Skin epidermis (tissue), 12 donors: ENCODE measurements at regions not wholly inside any gene's neighbourhood (a gene's known extent, or its start where the extent isn't known, plus 50 kb on each side); places are given as distances from the start of the nearest gene placed in this dataset.

Experiments
- H3K27ac ChIP-seq, 21 experiments: fragments of 200-600 bp; sonication (generic) in 11 of 21; one replicate each; pipeline ENCODE4 v1.5.0; 2020; ENCODE audit warnings: mild to moderate bottlenecking in 3 of 21, inconsistent platforms in 2 of 21, moderate library complexity in 2 of 21
- H3K4me3 ChIP-seq, 7 experiments: fragments of 200-600 bp; sonication (generic) in 2 of 7; one replicate each; pipeline ENCODE4 v1.5.0; 2020; ENCODE audit warnings: inconsistent platforms in 2 of 7, mild to moderate bottlenecking in 2 of 7, moderate library complexity in 1 of 7

DNA sequence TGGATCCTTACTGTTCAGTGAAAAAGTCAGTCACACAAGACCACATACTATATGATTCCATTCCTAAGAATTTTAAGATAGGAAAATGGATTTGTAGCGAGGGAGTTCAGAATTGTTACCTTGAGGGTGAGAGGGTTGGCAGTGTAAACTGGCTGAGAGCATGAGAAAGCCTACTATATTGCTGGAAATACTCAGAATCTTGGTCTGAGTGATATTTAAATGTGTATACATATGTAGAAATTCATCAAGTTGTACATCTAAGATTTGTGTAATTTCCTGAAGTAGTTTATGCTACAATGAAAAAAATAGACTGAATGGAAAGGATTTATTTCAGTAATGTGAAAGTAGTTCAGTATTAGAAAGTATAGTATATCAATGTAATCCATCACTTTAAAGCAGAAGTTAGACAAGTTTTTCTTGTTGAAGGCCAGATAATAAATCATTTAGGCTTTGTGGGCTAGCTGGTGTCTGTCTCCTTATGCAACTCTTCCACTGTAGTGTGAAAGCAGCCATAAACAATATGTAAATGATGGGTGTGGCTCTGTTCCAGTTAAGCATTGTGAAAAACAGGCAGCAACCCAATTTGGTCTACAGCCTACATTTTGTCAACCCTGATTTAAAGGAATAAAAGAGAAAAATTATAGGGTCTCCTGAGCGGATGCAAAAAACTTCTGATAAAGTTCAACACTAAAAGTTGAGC is 127.2 kb upstream of the THY1 start:
- H3K27ac ChIP-seq: peak overlapping the region in 4 of 21 experiments; percentile 1 to 68 (median 50)
- no peak overlapping the region for H3K4me3 ChIP-seq

DNA sequence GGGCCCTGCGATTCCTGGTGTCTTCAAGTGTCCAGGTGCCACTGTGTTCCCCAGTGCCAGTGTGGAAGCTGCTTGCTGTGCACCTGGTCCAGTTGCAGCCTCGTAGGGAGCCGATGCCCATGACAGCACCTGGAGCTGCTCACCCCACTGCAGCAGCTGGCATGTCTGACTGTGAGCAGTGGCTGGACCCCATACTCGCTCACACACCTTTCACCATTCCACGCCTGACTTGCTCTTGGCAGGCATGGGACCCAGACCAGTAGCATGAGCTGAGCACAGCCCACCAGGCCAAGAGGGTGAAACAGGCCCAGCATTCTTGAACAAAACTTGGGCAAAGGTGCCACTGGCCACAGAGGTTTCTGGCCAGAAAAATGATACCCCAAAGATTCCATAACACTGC is 124.5 kb upstream of the THY1 start:
- Histone ChIP-seq H3K4me3 (no peak overlapping the region), H3K27ac (no peak overlapping the region)

DNA sequence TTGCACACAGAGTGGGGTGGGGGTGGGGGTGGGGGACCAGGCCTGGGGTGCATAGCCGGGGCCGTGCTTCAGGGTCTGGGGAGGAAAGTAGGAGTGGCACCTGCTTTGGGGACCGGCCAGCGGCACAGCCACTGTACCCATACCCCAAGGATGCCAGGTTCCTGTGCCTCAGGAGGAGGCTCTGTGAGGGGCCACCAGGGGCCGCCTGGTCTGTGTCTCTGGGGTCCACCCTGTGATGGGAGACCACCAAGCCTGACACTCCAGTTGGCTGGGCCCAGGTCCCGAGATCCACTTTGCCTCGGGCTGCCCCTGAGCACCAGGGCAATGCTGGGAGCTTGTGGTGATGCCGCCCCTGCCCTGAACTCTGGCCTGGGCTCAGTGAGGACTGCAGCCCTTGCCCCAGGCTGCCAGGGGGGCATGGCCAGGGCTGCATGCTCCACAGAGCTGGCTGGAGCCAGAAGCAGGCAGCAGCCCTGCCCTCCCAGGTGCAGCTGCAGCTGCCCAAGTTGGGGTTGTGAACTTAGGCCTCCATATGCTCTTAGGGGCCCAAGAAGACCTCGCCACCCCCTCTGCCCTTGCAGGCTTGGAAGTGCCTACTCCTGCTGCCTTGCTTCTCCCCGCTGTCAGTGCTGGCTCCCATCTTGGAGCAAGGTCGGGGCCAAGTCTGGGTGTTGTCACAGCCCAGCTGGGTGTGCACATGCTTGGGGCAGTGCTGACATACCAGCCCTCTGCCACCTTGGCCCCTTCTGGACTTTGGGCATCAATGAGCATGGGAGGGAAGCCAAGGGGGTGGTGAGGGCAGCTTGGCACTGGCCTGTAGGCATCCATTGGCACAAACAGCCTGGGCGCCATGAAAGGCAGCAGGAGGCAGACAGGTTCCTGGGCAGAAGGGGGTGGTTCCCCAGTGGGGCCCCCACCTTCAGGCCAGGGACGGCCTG is 123.3 kb upstream of the THY1 start:
- Histone ChIP-seq H3K4me3 (no peak overlapping the region), H3K27ac (no peak overlapping the region)

DNA sequence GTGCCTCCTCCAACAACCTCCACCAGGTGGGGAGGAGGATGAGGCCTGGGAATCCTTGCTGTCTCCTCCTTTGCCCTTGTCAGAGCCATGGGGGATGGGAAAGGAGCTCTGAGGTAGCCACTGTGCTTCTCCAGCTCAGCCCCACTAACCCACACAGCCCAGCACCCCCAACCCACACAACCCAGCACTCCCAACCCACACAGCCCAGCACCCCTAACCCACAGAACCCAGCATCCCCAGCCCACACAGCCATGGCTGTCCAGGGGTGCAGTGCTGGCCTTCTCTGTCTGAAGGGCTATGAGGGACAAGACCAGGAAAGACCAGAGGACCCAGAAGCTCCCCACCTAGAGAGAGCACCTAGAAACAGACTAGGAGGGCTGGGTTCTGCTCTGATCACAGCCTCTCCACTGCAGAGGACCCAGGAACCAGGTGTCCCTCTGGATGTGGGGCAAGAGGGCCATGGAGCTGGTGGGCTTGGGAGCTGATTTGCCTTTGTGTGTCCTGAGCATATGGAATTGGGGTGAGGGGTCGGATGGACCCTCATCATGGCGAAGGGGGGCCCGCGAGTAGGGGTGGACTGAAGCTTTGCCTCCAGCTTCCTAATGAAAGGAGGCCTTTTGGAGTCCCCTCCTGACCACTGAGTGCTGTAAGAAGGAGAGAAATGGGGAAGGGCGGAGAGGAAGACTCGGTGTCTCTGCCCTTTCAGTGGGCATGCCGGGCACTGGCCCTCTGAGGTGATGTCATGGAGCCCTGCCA is 117.6 kb upstream of the THY1 start:
- H3K27ac ChIP-seq: no peak overlapping the region
- H3K4me3 ChIP-seq: no peak overlapping the region

DNA sequence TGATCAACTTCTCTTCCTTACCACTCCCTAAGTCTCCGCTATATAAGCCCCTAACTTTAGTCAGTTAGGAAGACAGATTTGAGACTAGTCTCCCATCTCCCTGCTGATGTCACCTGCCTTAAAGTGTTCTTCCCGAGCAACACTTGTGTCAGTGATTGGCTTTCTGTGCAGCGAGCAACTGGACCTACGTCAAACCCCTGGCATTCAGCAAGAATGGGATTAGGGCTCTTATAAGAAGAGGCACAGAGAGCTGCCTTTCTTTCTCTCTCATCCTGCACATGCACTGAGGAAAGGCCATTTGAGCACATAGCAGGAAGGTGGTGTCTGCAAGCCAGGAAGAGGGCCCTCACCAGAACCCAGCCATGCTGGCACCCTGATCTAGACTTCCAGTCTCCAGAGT is 116.6 kb upstream of the THY1 start:
- H3K27ac ChIP-seq: no peak overlapping the region
- no peak overlapping the region for H3K4me3 ChIP-seq

DNA sequence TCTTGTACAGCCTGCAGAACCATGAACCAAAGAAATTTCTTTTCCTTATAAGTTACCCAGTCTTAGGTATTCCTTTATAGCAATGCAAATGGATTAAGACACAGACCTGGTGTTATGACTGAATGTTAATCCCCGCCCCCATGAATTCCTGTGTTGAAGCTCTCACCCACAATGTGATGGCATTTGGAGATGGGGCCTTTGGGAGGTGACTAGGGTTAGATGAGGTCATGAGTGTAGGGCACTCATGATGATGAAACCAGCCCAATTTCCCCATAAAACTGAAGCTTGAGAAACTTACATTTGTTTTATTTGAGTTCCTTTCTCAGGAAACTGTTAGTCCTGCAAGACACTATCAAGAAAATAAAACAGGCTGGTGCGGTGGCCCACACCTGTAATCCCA is 115.8 kb upstream of the THY1 start:
- Histone ChIP-seq H3K27ac (no peak overlapping the region), H3K4me3 (no peak overlapping the region)

DNA sequence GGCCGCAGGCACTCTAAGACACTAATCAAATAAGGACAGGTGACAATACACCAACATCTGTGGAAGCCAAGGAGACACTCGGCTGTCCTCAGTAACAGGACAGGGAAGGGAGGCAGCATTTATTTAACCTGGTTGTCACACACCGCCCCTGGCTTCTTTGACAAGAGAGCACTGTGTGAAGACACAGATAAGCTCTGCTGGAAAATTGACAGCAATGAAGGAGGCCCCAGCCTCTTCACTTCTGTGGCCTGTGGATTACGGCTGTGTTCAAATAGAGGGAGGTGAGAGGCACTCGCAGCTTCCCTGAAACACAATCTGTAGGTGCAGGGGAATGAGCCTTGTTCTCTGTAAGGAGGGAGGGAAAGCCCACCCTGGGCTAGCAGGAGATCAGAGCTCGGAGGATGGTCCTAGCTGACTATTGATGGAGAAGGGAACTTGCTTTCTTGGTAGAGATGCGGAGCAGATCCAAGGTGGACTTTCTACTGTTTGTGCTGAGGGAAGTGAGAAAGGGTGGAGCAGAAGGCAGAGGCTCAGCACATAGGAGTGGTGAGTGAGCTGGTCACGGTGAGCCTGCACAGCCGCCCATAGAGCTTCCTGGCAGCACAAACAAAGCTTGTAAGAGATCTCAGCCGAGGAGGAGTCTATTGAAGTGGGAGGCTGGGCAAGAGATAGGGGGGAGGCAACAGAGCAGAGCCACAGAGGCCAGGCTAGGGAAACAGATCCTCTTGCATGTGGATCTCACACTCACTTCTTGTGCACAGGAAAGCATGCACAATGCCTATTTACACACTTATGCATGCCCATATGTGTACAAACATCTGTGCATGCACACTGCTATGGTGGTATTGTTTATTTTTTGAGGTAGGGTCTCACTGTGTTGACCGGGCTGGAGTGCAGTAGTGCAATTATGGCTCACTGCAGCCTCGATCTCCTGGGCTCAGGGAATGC is 114.6 kb upstream of the THY1 start:
- Histone ChIP-seq H3K27ac (no peak overlapping the region), H3K4me3 (no peak overlapping the region)

DNA sequence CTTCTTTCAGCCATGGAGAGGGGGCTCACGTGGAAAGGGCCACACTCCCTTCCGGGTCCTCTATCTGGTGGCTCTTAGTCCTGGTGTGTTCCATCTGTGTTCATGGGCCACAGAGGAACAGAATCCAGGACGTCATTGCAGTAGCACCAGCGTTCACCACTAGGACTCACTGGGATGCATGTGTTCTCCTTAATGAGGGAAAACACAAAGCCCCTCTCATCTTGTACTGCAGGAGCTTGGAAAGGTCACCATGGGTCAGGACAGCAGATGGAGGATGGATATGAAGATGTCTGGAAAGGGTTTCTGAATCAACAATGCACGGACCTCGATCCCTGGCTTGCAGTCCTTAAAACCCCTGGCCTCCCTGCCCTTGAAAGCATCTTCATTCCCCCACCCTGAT is 113.8 kb upstream of the THY1 start:
- no peak overlapping the region for H3K4me3 ChIP-seq
- no peak overlapping the region for H3K27ac ChIP-seq

DNA sequence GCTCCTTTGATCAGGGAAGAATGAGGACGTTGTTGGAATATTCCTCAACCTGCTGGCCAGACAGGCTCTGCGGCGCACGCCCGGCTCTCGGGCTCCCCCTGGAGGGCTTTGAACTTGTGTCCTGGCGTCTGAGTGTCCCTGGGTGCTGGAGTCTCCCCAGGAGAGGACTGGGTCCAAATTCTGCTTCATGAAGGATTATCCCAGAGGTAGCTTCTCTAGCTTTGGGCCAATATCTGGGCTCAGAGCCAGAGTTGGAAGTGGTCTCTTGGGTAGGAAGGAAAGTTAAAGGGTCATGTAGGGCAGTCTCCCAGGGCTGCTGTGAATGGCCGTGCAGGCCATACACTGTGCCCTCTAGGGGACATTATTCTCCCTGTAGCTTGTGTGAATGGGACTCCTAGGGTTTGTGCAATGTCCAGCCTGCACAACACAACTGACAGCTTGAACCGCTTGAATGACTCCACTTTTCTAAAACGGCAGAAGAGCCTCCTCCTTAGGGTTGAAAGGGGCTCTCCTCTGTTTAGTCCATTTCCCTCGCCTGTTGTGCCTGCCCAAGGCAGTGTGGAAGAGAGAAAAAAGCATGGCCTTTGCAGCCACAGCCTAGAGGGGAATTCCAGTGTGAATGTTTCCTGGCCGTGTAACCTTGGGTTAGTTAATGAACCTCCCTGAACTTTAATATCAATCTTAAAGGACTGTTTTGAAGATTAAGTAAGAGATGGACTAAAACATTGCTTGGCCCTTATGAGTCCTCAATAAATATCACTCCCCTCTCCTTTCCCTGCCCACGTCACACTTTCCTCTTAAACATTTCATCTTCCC is 111.2 kb upstream of the THY1 start:
- Histone ChIP-seq H3K4me3 (no peak overlapping the region), H3K27ac (peak overlapping the region in 2 of 21 experiments; percentile 3 to 16)

DNA sequence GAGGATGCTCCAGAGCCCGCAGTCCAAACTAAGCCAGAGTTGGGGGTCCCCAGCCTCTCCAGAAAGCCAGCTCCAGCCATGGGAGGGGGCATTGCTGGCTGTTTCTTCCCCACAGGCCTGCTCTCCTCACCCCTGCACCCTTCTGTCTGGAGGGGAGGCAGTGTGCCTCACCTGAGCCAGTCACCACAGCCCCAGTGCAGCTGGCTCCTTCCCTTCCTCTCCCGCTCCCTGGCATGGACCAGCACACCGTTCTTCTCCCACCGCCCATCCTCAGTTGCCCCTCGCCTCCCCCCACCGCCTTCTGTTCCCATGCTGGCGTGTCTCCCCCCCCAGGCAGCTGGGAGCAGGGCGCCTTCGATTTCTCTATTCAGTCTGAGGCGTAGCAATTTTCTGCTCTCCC is 110.5 kb upstream of the THY1 start:
- Histone ChIP-seq H3K4me3 (no peak overlapping the region), H3K27ac (peak overlapping the region in 1 of 21 experiments; percentile 16)

DNA sequence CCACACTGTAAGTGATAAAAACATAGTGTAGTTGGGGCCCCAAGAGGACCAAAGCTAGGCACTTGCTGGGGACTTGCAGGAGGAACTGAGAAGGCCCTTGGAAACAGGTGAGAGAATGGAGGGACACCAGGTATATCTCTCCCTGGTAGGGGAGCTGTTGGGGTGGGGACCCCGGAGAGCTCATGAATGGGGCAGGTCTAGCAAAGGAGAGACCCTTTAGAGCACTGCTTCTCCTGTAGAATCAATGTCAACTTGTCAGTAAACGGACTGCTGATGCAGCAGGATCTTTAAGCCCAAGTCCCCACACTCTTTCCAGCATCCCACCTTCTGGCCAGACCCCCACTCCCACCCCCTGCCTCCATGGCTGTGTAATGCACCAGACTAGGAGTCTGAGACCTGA is 109.6 kb upstream of the THY1 start:
- no peak overlapping the region for H3K27ac ChIP-seq
- H3K4me3 ChIP-seq: no peak overlapping the region

DNA sequence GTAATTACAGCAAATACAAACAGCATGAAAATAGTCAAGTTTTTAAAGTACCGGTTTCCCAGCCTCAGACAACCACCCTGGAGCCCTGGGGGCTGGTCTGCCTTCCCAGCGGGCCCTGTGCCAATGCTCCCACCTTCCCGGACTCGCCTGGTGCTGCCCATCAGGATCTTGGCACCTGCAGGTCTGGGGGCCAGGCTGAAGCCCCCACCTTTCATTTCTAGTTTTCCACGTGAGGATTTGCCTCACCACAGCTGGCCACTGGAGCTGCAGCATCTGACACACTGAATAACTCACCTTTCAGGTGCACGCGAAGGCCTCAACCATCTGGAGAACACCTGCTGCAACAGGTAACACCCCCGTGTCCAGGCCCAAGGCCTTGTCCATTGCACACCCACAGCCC is 108.7 kb upstream of the THY1 start:
- Histone ChIP-seq H3K27ac (no peak overlapping the region), H3K4me3 (no peak overlapping the region)

DNA sequence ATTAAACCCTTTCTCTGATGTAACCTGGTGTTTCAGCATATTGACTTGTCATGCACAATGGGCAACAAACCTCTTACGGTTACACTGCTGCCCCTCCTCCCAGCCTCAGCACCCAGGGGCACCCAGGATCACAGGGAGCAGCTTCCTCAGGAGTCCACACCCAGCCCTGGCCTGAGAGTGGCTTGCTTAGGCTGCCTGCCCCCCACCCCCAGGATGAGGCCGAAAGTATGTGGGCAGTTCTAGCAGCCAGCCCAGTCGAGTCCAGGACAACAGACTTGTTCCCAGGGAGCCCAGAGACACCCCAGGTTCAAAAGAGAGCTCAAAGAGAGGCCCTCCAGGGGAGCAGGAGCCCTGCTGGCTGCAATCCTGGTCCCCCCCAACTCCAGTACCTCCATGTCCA is 108.1 kb upstream of the THY1 start:
- Histone ChIP-seq H3K4me3 (no peak overlapping the region), H3K27ac (no peak overlapping the region)

DNA sequence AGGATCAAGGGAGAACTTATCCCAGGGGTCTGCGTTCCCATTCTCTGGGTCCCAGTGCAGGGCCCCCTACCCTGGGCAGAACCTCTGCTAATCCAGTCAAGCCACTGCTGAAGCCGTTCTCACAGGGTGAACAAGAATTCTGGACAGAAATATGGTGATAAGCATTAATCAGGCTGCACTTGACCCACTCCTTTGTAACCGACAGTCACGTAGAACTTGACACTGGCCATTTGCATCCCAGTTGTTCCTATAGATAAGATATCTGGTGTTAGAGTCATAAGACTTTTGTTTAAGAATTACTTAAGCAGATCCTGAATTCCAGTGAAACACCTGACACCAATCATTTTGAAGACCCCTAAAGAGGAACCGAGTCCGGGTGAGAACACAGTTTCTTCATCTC is 107.5 kb upstream of the THY1 start:
- no peak overlapping the region for H3K4me3 ChIP-seq
- H3K27ac ChIP-seq: no peak overlapping the region

DNA sequence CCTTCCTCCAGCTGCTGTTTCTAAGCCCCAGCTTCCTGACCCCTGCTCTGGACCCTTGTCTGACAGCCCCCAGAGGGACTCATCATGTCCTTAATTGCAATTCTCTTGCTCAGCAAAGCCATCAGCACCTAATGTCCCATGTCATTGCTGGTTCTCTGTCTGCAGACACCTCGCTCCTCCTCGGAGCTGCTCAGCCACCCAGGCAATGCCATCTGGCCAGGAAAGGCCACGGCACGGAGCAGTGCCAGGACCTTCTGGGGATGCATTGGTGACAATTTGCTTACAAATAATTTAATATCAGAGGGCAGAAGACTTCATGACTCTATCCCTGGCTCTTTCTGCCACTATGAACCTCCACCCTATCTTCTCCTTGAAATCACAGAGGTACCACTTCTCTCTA is 107.0 kb upstream of the THY1 start:
- no peak overlapping the region for H3K4me3 ChIP-seq
- no peak overlapping the region for H3K27ac ChIP-seq

DNA sequence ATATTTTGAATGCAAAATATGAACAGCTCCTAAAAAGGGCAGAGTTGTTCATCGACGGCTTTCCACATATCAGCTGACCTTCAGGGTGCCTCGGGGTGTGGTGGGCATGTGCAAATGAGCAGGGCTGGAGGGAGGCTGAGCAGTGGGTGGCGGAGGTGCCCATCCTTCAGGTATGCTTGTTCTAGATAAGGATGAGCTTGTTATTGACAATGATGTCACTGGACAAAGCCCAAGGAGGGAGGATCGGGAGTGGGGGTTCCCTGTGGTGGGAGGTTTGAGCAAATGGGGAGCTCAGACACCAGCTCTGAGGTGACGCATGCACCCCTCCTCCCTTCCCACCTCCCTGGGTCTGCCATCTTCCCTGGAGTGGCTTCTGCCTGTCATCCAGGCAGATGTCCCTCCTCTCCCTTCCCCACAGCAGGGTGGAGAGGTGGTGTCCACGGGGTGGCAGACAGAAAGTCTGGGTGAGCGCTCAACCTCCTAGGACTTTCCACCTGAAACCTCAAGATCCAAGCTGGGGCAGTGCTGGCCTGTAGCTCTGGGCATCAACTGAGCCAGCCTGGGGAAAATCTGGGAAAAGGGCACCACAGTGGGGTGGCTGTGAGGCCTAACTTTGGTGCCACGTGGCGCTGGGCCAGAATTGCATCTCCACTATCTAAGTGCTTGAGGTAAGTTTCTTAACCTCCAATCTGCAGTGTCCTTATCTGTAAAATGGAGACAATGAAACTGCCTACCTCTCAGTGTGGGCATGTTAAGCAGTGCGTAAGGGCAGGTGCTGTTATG is 106.3 kb upstream of the THY1 start:
- H3K4me3 ChIP-seq: no peak overlapping the region
- H3K27ac ChIP-seq: no peak overlapping the region

DNA sequence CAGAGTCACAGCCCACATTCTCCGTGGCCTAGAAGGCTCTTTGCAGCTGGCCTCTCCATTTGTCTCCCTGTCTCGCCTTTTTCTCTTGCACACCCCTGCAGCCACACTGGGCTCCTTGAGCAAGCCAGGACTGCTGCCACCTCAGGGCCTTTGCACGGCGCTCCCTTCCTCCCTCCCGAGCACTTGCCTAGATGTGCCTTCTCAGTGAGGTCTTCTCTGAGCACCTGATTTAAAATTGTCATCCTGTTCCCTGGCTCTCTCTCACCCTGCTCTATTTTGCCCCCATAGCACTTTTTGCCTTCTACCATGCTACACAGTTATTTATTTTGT is 102.9 kb upstream of the THY1 start:
- no peak overlapping the region for H3K4me3 ChIP-seq

More for the DNA sequence above, 102.9 kb upstream of the THY1 start:
- H3K27ac ChIP-seq: no peak overlapping the region
